GM19023 (cell line): ENCODE measurements at regions not wholly inside any gene's neighbourhood (a gene's known extent, or its start where the extent isn't known, plus 50 kb on each side); places are given as distances from the start of the nearest gene placed in this dataset.
A peak's percentile ranks its signal among the peaks of the same experiment; 100 is the strongest.
"Not testable (repeated sequence)": the region's sequence is repeated elsewhere in the genome, so short reads cannot be mapped to it uniquely, and the experiment has no call there.

ENCODE experiments used
- ATAC-seq: cut with Tn5 transposase; IDR thresholded peaks from one replicate; pipeline ENCODE4 v1.9.1; 2021; ENCODE audit warnings: mild to moderate bottlenecking, moderate library complexity; ENCODE audit not compliant: unreplicated experiment

DNA sequence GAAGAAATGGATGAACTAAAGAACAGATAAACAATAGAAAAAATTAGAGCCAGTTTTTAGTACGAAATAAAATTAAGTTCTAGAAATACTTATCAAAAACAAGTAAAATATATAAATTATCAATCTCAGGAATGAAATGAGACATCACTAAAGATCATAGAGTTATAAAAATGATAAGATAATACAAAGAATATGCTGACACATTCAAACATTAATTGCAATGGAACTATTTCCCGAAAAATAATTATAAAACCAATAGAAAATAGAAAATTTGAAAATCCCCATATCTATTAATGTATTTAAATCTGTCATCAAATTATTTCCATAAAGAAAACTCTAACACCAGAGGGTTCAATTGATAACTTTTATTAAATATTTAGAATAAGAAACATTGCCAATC, 458.1 kb upstream of the MBL2 start:
- ATAC-seq: no peak

DNA sequence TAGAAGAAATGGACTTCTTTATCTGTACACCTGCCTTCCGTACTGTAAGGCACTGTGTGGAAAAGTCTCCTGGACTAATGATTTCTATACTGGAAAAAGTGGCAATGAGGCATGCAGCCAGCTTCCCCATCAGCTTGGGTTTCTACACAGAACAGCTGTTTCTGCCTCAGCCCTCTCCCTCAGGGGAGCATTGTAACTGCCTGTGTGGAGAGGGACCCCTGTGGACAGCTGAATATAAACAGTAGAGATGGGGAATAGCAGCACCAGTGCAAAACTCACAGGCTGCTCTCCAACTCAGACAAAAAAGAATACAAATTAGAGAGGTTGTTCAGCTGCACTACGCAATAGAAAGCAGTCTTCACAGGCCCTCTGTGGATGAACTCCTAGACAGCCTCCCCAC, 451.3 kb upstream of the MBL2 start:
- ATAC-seq: no peak

DNA sequence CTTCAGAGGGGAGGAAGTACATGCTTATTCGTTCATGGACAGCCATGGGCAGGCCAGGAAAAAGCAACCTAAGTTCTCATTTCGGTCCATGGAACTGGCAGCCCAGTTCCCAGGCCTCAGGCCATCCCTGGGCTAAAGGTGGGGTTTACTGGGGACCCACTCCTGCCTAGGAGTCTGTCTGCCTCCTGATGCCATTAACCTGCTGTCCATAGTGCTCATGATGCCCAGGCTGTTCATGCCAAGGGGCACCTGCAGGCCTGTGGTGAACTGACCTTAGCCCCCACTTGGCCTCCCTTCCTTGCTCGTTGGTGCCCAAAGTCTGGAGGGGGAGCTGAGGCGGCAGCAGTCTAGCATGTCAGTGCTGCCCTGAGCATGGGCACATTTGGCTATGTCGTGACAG, 450.2 kb upstream of the MBL2 start:
- no peak for ATAC-seq

DNA sequence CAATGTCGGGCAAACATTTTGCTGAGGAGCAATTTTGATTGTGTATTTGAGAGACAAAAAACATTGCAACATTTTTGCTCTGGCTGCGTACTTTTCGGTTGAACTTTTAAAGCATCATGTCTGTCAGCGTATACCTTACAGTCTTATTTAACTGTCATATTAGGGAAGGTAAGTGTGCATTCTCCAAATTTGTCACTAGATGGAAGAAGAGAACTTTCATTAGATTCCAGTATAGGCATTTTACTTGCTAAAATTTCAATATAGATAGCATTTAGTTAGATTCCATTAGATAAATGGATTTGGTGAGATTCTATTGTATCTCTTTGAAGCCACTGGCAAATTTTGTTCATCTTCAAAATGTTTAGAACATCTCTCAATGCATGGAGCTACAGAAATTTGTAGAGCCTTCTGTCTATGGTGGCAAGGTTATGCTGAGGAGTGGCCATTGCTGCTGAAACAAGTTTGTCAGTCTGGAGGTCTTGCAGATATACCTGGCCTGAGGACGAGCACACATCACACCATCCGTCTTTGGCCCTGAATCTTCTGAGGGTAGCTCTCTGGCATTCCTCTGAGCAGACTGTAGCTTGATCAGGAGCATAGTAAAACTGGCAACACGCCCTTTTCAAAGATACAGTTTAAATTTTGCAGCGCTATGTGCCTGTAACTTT, 437.5 kb upstream of the MBL2 start:
- ATAC-seq: no peak

DNA sequence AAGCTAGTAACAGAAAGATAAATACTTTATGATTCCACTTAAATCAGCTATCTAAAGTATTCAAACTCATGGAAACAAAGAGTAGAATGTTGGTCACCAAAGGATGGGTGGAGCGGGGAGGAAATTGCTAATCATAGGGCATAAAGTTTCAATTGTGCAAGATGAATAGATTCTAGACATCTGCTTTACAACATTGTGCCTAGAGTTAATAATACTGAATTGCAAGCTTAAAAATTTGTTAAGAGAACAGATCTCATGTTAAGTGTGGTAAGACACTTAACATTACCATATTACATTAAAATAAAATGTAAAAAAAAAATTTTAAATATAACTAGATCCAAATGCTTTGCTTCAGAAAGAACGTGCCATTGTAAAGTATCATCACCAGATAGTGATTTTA, 411.1 kb upstream of the MBL2 start:
- ATAC-seq: no peak

DNA sequence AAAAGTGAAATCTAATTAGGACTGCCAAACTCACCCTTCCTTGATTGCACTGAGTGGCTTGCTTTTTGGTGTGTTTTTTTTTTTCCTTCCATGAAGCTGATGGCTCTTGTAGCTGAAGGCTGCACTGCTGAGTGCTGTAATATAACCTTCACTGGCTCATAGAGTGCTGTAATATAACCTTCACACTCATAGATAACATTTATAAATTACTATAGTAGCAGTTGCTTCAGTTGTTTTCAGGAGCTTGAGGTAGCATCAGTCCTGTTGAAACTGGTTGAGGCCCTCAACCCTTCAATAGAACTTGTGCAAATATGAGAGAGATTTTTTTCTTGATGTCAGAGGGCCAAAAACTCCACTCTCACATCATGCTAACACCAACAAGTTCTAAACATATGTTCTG, 404.9 kb upstream of the MBL2 start:
- ATAC-seq: no peak

DNA sequence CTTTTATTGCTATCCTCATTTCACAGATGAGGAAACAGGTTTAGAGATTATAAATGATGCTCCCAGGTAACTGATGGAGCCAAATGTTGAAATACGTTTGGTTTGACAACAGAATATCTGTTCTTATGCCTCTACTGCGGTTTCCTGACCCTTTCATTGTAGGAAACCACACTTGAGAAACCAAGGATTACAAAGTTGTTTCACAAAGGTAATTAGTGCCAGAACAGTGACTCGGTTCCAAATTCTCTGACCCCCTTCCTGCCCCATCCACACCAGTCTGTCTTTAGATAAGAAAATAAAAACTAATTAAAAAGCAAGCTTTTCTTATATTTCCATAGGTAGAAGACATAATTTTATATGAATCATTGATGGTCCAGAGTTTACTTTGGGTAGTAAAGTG, 393.7 kb upstream of the MBL2 start:
- ATAC-seq: no peak

DNA sequence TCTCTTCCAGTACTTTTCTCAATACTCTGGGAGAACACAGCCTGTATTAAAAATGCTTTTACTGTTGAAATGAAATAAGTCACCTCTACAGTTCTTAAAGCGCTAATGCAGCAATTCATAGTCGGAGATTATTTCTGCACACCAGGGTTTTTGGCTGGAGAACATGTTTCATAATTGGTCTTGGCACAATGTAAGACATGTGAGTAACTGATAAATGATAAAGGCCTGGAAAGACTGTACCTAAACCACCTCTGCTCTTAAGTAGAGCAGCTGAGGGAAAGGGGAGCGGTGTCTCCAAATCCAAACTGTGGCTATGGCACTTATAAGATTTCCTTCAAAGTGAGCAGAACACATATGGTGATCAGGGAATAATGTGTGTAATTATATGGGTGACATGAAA, 390.3 kb upstream of the MBL2 start:
- ATAC-seq: no peak

DNA sequence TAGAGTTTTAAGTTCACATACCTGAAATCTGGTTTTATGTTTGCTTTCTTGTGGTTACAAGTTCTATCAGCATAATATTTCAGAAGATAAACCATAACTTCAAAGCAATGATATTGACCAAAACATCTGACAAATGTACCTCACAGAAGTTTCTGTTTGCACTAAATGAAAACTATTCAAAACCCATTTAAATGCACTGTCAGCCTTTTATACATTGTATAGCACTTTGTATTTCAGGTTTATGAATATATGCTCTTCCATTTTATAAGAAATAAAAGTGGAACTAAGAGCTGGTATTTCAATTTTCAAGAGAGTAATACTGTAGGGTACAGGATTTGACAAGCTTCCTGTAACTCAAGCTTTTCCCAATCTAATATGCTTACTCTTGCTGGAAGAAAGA, 388.6 kb upstream of the MBL2 start:
- no peak for ATAC-seq

DNA sequence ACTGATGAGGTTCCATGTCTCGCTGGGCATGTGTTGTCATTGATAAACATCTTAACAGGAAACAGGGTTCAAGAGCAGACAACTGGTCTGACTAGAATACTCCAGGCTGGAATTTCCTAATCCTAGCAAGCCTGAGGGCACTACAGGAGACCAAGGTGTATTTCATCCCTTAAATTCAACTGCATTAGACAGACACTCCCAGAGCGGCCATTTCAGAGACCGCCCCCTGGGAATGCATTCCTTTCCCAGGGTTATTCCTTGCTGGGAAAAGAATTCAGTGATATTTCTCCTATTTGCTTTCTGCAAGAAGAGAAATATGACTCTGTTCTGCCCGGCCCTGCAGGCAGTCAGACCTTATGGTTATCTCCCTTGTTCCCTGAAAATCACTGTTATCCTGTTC, 383.1 kb upstream of the MBL2 start:
- not testable (repeated sequence) for ATAC-seq

DNA sequence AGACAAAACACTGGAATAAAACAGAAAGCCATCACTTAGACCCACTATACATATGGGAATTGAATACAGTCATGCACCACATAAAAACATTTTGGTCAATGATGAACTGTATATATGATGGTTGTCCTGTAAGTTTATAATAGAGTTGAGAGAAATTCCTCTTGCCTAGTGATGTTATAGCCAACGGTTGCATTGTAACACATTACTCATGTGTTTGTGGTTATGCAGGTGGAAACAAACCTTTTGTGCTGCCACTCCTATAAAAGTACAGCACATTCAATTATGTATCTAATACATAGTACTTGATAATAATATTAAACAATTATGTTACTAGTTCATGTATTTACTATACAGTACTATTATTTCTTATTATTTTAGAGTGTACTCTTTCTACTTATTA, 381.2 kb upstream of the MBL2 start:
- no peak for ATAC-seq

DNA sequence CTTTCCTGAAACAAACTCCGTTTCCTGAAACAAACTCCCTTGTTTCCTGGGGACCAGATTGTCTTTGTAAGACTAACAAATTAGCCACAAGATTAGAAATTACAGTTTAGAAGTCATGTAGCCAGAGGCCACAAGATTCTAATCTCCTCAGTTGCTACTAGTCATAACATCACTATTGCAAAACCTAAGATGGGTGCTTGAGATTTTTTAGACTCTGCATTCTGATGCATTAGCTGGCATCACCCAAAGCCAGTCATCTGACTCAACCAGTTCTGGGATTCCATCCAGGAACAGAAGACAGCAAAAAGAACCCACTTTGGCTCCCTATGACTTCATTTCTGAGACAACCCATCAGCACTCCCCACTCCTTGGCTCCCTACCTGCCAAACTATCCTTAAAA, 367.9 kb upstream of the MBL2 start:
- no peak for ATAC-seq

DNA sequence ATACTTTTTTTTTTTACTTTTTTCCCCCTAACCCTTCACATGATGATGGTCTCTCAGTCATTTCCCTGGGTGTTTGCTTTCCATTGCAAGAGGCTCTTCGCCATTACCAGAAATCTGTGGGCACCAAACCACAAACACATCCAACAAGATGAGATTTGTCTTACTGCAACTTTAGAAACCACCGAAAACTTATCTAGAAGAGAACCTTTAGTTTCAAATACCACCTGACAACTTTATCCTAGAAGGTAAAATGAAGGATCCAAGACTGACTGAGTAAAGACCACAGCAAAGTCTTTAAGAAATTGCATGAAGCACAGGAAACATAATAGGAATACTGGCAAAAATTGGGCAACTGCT, 363.3 kb upstream of the MBL2 start:
- ATAC-seq: no peak

DNA sequence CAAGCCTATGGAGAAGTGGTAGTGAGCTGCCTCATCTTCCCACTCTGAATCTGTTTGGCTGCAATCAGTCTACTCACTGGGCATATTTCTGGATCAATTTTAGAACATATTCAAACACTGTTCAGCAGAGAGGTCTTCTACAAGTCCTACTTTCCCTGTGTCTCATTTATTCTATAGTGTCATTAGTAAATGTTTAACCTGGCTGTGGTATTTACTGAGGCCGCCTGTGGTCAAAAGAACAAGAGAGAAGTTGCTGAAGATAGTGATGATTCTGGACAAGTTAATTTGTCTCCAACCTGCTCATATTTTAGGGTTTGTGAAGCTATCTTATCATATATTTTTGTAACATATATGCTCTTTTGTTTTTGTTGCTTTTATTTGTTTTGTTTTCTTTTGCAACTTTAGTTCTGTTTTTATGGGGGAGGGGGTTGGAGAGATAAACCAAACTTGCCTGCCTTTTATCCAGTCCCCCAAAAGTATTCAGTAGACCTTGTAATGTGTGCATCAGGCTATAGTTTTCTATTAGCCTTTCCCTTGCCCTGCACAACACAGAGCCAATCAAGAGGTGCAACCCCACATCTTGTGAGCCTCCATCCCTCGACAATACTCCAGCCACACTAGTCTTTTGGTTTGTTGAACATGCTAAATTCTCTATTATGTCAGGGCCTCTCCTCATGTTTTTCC, 362.8 kb upstream of the MBL2 start:
- ATAC-seq: peak; percentile 77

DNA sequence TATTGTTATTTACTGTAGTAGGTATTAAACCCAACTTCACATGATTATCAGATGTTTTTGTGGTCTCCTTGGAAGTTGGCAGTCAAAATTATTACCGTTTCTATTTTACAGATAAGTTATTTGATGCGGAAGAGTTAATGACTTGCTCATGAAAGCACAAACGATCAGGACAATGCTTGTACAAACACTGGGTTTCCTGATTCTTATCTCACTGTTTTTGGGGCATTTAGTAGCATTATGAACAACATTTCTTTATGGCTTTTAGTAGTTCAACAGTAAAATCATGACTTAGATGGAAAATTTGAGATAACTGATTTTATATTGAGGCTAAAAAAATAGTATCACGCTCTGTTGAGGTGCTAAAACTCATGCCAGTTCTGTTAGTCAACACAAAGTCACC, 361.5 kb upstream of the MBL2 start:
- ATAC-seq: no peak

DNA sequence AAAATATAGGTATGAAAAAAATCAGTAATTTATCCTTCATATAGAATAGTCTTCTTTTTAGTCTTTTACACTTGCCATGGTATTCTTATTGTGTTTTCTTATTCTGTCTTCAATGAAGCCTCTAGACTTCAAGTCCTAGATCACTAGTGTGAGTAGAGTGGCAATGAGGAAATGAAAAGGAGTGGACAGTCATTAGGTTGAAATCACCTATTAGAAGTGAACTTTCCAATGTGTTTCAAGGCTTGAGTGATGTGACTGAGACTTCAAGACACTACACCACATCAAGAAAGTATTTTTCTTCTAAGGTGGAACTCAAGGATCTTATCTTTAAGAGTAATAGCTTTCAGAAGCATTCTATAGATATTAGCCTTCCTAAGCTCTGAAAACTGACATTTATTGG, 357.8 kb upstream of the MBL2 start:
- no peak for ATAC-seq

DNA sequence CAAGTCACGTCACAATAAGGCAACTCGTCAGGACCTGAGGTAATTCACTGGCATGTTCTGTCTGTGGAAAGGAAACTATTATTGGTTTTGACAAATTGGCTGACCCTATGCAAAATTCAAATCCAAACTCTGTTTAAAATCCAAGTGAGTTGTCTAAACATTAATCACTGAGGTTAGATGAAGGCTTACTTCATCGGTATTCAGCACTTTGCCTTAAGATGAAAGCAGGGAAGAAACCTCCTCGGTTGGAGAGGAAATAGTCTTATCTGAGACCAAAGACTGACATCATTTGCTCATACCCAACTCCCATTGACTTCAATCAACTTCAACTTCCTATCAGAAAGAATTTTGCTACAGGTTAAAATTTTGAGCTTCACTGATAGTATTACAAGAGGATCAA, 355.1 kb upstream of the MBL2 start:
- no peak for ATAC-seq

DNA sequence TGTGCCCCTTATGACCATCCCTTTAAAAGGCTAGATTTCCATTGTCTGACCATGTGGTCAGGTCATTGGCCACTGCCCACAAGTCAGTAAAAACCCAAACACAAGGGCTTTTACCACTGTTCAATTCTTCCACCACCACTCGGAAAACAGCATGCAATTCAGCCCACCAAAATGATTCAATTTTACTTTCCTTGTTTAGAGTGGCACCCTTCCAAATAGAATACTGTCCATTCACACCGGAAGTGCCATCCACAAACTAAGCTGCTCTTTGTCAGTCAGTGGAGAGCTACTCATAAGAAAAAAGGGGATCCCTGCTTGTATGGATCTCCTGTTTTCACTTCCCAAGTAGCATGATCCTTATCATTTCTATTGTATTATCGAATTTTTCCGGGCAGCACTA, 350.7 kb upstream of the MBL2 start:
- no peak for ATAC-seq

DNA sequence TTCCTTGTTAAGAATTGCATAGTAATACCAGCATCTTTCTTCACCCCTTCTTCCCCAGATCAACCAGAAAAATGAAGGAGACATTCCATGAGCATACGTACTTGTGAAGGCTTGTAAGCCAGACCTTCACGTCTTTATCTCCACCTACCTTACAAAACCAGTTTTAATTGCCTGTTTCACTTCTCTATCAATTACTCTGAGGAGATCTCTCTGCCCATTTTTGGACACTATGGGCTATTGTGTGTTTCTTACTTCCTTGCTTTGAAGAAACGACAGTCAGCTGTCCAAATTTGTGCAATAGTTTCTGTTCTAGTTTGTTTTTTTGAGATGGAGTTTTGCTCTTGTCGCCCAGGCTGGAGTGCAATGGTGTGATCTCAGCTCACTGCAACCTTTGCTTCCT, 349.7 kb upstream of the MBL2 start:
- ATAC-seq: no peak

DNA sequence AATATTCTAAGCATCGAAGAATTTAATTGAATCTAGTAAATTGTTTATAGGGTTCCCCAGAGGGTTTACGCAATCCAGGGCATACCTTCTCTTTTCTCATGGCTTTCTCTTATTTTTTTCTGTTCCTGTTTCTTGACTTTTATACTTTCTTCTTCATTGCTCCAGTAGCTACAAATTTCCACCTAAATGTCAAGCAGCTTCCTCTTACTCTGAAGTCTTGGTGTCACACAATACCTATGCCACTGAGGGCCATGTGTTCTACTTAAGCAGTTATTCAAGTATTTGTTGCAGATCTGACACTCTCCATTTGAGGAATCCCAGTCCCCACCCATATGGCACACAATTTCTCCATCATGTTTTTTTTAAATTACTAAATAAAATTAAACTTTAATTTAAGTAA, 343.1 kb upstream of the MBL2 start:
- ATAC-seq: no peak

DNA sequence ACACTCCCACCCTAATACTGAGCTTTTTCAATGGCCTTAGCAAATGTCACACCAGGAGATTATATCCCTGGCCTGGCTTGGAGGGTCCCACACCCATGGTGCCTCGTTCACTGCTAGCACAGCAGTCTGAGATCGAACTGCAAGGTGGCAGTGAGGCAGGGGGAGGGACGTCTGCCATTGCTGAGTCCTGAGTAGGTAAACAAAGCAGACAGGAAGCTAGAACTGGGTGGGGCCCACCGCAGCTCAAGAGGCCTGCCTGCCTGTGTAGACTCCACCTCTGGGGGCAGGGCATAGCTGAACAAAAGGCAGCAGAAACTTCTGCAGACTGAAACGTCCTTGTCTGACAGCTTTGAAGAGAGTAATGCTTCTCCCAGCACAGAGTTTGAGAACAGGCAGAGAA, 338.9 kb upstream of the MBL2 start:
- peak; percentile 77 for ATAC-seq

DNA sequence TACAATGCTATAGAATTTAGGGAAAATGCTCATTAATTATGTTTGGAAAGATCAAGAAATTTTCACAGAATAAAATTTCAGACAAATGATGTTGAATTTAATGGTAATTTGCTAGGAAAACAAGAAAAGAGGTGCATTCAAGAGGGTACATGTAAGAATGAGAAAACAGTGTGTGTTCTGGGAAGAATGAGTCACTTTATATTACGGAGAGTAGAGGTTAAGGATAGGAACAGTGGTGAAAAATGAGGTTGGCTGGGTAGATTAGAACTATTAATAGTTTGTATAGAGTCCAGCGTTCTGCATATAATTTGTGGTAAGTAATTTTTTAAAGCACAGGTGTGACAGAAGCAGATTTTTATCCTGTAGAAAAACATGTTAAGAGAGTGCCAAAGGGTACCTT, 336.7 kb upstream of the MBL2 start:
- no peak for ATAC-seq

DNA sequence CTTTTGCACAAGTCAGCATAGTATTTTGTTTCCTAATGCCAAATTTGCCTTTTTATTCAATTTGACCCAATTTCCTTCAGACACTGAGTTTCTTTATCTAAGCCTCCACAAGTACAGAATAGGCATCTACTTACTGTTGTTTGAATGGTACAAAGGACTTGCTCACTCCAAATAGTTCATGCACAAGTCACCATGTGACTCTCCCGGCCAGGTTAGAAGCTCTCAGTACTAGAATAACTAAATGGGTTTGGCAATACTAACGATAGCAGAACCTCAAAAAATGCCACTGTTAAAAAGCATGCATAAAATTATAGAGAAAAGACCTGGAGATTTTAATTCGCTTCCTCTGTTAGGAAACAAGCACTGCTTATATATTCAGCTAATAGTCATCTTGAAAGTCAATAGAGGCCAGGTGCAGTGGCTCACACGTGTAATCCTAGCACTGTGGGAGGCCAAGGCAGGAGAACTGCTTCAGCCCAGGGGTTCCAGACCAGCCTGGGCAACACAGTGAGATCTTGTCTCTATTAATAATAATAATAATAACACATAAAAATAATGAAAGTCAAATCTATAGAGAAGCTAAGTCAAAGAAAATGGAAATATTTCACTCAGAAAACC, 335.8 kb upstream of the MBL2 start:
- no peak for ATAC-seq
